Gastroesophageal sphincter (tissue), 3 donors: ENCODE measurements at regions not wholly inside any gene's neighbourhood (a gene's known extent, or its start where the extent isn't known, plus 50 kb on each side); places are given as distances from the start of the nearest gene placed in this dataset.

ENCODE experiments used
- EP300 ChIP-seq: sonication (generic); formaldehyde crosslinking; IDR thresholded peaks from one replicate; pipeline ENCODE4 v1.6.1; 2017; ENCODE audit warnings: antibody characterized with exemption, mild to moderate bottlenecking
- POLR2A ChIP-seq, 2 donors: fragments of 450-650 bp; IDR thresholded peaks; one replicate each; pipeline ENCODE4 v1.6.1; 2017; ENCODE audit warnings: antibody characterized with exemption in 2 of 2, mild to moderate bottlenecking in 2 of 2, moderate library complexity in 1 of 2
- POLR2AphosphoS5 ChIP-seq: sonication (generic); formaldehyde crosslinking; IDR thresholded peaks from one replicate; pipeline ENCODE4 v1.6.1; 2017; ENCODE audit warnings: antibody characterized with exemption
- TF ChIP-seq, protein P1 (sequence below), 4 experiments: fragments of 200-600 bp in 2 of 4; fragments of 450-650 bp in 2 of 4; sonication (generic) in 1 of 4; IDR thresholded peaks; one replicate each; pipeline ENCODE4 v1.5.1; 2017 to 2019; ENCODE audit warnings: antibody characterized with exemption in 4 of 4, mild to moderate bottlenecking in 2 of 4, moderate library complexity in 2 of 4

GRCh38 chr11:71365626-71366025 is 82.6 kb downstream of the DHCR7 start:
- TF ChIP-seq POLR2A (IDR thresholded peaks at IDR 0.05) (no peak), POLR2AphosphoS5 (no peak), EP300 (no peak)
- TF ChIP-seq, protein P1, sequence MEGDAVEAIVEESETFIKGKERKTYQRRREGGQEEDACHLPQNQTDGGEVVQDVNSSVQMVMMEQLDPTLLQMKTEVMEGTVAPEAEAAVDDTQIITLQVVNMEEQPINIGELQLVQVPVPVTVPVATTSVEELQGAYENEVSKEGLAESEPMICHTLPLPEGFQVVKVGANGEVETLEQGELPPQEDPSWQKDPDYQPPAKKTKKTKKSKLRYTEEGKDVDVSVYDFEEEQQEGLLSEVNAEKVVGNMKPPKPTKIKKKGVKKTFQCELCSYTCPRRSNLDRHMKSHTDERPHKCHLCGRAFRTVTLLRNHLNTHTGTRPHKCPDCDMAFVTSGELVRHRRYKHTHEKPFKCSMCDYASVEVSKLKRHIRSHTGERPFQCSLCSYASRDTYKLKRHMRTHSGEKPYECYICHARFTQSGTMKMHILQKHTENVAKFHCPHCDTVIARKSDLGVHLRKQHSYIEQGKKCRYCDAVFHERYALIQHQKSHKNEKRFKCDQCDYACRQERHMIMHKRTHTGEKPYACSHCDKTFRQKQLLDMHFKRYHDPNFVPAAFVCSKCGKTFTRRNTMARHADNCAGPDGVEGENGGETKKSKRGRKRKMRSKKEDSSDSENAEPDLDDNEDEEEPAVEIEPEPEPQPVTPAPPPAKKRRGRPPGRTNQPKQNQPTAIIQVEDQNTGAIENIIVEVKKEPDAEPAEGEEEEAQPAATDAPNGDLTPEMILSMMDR (IDR thresholded peaks at IDR 0.05) = no peak
